ENCODE measurements at regions not wholly inside any gene's neighbourhood (a gene's known extent, or its start where the extent isn't known, plus 50 kb on each side); places are given as distances from the start of the nearest gene placed in this dataset.

GRCh38 chr2:70030724-70031420, 56.4 kb upstream of the PCBP1 start:
- TF ChIP-seq CTCF (IDR thresholded peaks at IDR 0.05), result no peak
- TF ChIP-seq POLR2A (IDR thresholded peaks at IDR 0.05), result no peak

All from heart left ventricle (tissue), 13 donors.